ENCODE measurements at regions not wholly inside any gene's neighbourhood (a gene's known extent, or its start where the extent isn't known, plus 50 kb on each side); places are given as distances from the start of the nearest gene placed in this dataset.

DNA sequence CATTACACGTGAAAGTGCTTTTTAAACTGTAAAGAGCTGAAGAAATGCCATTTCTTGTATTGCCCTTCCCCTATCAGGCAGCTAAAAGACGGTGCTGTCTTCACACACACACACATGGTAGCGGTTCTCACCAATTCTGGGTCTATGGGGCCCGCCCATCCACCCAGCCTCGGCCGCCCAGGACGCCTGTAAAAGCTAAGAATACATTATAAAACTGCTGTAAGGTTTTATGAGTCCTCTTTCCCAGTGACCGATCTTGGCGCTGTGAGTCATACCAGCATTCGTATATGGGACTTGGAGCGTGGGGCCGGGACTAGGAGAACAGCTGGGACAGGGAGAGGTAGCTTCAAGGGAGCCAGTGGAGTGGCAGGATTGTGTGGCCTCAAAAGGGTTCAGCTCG is 149.7 kb upstream of the CADM1 start:
- peaks cover 0 to 3% of the 10 kb centered on the region in 2 donors for H3K27me3 ChIP-seq (ENCODE audit: control insufficient read depth in 1 of 2, insufficient read depth in 2 of 2, low read length in 2 of 2)
- no peak overlapping the region for H3K4me3 ChIP-seq (ENCODE audit: low read depth in 1 of 2, low read length in 2 of 2)
- no peaks in the 10 kb centered on the region for H3K4me1 ChIP-seq (ENCODE audit: control insufficient read depth in 2 of 2, insufficient read depth in 2 of 2, low read length in 1 of 2)
- H3K36me3 ChIP-seq (ENCODE audit: control insufficient read depth in 2 of 2, insufficient read depth in 2 of 2, low read length in 1 of 2), result no peaks in the 10 kb centered on the region
- no peak overlapping the region for H3K27ac ChIP-seq (ENCODE audit: low read depth in 2 of 2, low read length in 1 of 2)
- WGBS, 2 donors, result 81 to 91% methylated on average over 13 of the region's 13 CpGs
- H3K9me3 ChIP-seq (ENCODE audit: control insufficient read depth in 2 of 2, insufficient read depth in 1 of 2, low read depth in 1 of 2, low read length in 1 of 2), result no peaks in the 10 kb centered on the region

DNA sequence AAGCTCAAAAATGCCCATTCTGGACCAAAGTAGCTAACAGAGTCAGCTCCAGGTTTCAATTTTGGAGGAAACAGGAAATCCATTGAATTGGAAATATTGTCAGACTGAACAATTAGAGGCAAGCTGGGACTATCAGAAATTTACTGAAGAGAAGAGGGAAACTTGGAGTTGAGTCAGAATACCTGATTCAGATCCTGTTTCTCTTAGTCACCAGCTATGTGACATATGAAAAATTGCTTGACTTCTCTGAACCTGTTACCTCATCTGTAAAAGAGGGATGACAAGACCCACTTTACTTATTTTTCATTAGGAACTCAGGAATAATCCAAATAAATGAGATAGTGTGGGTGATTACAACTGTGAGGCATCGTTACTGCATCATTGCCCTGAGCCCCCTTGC is 148.9 kb upstream of the CADM1 start:
- no peak overlapping the region for H3K4me3 ChIP-seq (ENCODE audit: low read depth in 1 of 2, low read length in 2 of 2)
- 86 to 89% methylated on average over 1 of the region's 1 CpG for WGBS, 2 donors

DNA sequence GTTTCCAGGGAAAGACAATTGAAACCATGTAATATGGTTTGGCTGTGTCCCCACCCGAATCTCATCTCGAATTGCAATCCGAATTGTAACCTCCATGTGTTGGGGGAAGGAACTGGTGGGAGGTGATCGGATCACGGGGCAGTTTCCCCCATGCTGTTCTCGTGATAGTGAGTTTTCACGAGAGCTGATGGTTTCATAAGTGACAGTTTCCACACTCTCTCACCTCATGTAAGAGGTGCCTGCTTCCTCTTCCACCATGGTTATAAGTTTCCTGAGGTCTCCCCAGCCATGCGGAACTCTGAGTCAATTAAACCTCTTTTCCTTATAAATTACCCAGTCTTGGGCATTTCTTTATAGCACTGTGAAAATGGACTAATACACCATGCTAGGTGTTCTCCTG is 148.3 kb upstream of the CADM1 start:
- WGBS, 2 donors, result 69 to 70% methylated on average over 8 of the region's 8 CpGs
- no peak overlapping the region for H3K4me3 ChIP-seq (ENCODE audit: low read depth in 1 of 2, low read length in 2 of 2)

More for the DNA sequence above, 148.9 kb upstream of the CADM1 start:
- Histone ChIP-seq H3K36me3 (ENCODE audit: control insufficient read depth in 2 of 2, insufficient read depth in 2 of 2, low read length in 1 of 2) (no peaks in the 10 kb centered on the region), H3K4me1 (ENCODE audit: control insufficient read depth in 2 of 2, insufficient read depth in 2 of 2, low read length in 1 of 2) (no peaks in the 10 kb centered on the region), H3K27ac (ENCODE audit: low read depth in 2 of 2, low read length in 1 of 2) (no peak overlapping the region), H3K27me3 (ENCODE audit: control insufficient read depth in 1 of 2, insufficient read depth in 2 of 2, low read length in 2 of 2) (peaks cover 0 to 3% of the 10 kb centered on the region in 2 donors), H3K9me3 (ENCODE audit: control insufficient read depth in 2 of 2, insufficient read depth in 1 of 2, low read depth in 1 of 2, low read length in 1 of 2) (no peaks in the 10 kb centered on the region)

DNA sequence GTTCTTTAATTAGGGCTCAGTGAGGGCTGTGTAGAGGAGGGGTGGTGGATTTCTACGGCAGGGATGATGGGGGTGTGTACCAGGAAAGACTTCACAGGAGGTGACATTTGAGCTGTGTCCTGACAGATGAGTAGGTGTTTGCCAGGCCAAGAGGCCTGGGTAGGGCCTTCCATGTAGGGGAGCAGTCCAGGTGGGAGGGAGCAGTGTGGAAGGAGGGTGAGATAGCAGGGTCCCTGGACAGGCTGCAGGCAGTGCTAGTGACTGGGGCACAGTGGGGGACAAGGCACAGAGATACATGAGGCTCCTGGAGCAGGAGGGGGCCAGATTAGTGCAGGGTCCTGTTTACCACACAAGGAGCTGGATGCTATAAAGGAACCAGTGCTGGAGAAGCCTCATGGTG is 147.9 kb upstream of the CADM1 start:
- Histone ChIP-seq H3K4me3 (ENCODE audit: low read depth in 1 of 2, low read length in 2 of 2) (no peak overlapping the region), H3K9me3 (ENCODE audit: control insufficient read depth in 2 of 2, insufficient read depth in 1 of 2, low read depth in 1 of 2, low read length in 1 of 2) (no peaks in the 10 kb centered on the region), H3K36me3 (ENCODE audit: control insufficient read depth in 2 of 2, insufficient read depth in 2 of 2, low read length in 1 of 2) (no peaks in the 10 kb centered on the region), H3K27ac (ENCODE audit: low read depth in 2 of 2, low read length in 1 of 2) (no peak overlapping the region), H3K27me3 (ENCODE audit: control insufficient read depth in 1 of 2, insufficient read depth in 2 of 2, low read length in 2 of 2) (peaks cover 0 to 3% of the 10 kb centered on the region in 2 donors), H3K4me1 (ENCODE audit: control insufficient read depth in 2 of 2, insufficient read depth in 2 of 2, low read length in 1 of 2) (no peaks in the 10 kb centered on the region)
- WGBS, 2 donors, result 36 to 63% methylated on average over 1 of the region's 1 CpG

More for the DNA sequence above, 148.3 kb upstream of the CADM1 start:
- Histone ChIP-seq H3K27ac (ENCODE audit: low read depth in 2 of 2, low read length in 1 of 2) (no peak overlapping the region), H3K27me3 (ENCODE audit: control insufficient read depth in 1 of 2, insufficient read depth in 2 of 2, low read length in 2 of 2) (peaks cover 0 to 3% of the 10 kb centered on the region in 2 donors), H3K4me1 (ENCODE audit: control insufficient read depth in 2 of 2, insufficient read depth in 2 of 2, low read length in 1 of 2) (no peaks in the 10 kb centered on the region), H3K36me3 (ENCODE audit: control insufficient read depth in 2 of 2, insufficient read depth in 2 of 2, low read length in 1 of 2) (no peaks in the 10 kb centered on the region), H3K9me3 (ENCODE audit: control insufficient read depth in 2 of 2, insufficient read depth in 1 of 2, low read depth in 1 of 2, low read length in 1 of 2) (no peaks in the 10 kb centered on the region)

DNA sequence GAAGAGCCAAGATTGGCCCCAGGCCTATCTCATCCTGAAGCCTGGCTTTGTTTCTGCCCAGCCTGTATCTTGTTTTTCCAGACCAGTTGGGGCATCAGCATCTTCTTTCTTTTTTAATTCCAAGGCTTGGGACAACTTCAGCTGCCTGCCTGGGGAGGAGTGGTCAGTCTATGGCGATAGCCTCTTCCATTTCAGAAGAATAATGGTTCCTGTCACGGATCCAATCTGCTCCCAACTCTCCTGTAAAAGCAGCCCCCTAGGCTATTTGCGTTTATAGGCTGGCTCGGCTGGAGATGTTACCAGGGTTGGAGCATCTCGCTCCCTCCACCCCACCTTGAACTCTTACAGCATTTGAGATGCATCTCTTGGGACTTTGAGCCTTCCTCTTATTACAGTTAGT is 145.2 kb upstream of the CADM1 start:
- H3K27me3 ChIP-seq (ENCODE audit: control insufficient read depth in 1 of 2, insufficient read depth in 2 of 2, low read length in 2 of 2), result peaks cover 0 to 4% of the 10 kb centered on the region in 2 donors
- no peak overlapping the region for H3K4me3 ChIP-seq (ENCODE audit: low read depth in 1 of 2, low read length in 2 of 2)
- no peak overlapping the region for H3K27ac ChIP-seq (ENCODE audit: low read depth in 2 of 2, low read length in 1 of 2)
- H3K4me1 ChIP-seq (ENCODE audit: control insufficient read depth in 2 of 2, insufficient read depth in 2 of 2, low read length in 1 of 2), result no peaks in the 10 kb centered on the region
- H3K36me3 ChIP-seq (ENCODE audit: control insufficient read depth in 2 of 2, insufficient read depth in 2 of 2, low read length in 1 of 2), result no peaks in the 10 kb centered on the region
- no peaks in the 10 kb centered on the region for H3K9me3 ChIP-seq (ENCODE audit: control insufficient read depth in 2 of 2, insufficient read depth in 1 of 2, low read depth in 1 of 2, low read length in 1 of 2)
- 78 to 81% methylated on average over 5 of the region's 5 CpGs for WGBS, 2 donors

DNA sequence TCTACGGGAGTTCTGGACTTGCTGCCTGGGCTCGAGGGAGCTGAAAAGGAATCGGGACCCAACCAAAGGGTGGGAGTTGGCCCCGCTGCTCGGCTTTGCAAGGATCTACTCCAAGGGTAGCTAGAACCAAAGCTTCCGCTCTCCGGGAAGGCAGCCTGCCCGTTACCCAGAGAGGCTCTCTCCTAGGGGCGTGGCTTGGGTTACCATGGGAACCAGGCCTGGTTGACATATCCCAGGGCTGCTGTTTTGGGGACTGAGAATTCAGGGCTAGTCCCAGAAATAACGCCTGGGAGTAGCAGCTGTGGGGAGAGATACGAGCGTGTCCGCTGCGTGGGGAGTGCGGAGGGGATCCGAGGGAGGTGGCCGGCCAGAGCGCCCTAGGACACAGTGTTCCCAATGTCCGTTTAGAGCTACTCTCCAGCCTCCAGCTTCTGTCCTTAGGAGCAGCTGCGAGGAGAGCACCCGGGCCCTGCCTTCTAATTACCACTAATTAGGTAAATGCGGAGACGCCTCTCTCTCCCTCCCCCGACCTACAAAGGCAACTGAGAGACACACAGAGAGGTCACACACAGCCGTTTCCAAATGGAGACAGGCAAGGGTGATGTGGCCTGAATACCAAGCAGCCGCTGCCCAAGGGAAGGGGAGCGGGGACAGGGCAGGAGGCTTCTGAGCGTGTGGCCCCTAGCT is 141.6 kb upstream of the CADM1 start:
- Histone ChIP-seq H3K27ac (ENCODE audit: low read depth in 2 of 2, low read length in 1 of 2) (no peak overlapping the region), H3K36me3 (ENCODE audit: control insufficient read depth in 2 of 2, insufficient read depth in 2 of 2, low read length in 1 of 2) (no peaks in the 10 kb centered on the region), H3K27me3 (ENCODE audit: control insufficient read depth in 1 of 2, insufficient read depth in 2 of 2, low read length in 2 of 2) (peaks cover 0 to 4% of the 10 kb centered on the region in 2 donors), H3K9me3 (ENCODE audit: control insufficient read depth in 2 of 2, insufficient read depth in 1 of 2, low read depth in 1 of 2, low read length in 1 of 2) (no peaks in the 10 kb centered on the region), H3K4me1 (ENCODE audit: control insufficient read depth in 2 of 2, insufficient read depth in 2 of 2, low read length in 1 of 2) (no peaks in the 10 kb centered on the region), H3K4me3 (ENCODE audit: low read depth in 1 of 2, low read length in 2 of 2) (no peak overlapping the region)
- 64 to 68% methylated on average over 28 of the region's 28 CpGs for WGBS, 2 donors

DNA sequence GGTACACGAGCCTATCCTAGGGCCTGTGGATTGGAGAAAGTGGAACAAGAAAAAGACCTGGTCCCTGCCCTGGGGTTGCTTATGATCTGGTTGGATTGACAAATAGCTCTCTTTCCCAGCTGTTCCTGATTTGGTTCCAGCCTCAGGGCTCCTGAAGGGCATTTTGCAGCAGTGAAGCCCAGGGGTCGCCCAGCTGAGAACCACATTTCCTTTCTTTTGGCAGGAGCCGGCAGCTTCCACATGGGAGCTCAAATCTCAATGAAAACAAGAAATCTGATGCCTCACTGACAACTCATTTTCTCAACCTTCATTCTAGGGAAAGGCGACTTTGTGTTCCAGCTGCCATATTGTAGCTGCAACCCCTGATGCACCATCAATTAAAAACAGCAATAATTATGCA is 140.6 kb upstream of the CADM1 start:
- no peaks in the 10 kb centered on the region for H3K4me1 ChIP-seq (ENCODE audit: control insufficient read depth in 2 of 2, insufficient read depth in 2 of 2, low read length in 1 of 2)
- no peaks in the 10 kb centered on the region for H3K36me3 ChIP-seq (ENCODE audit: control insufficient read depth in 2 of 2, insufficient read depth in 2 of 2, low read length in 1 of 2)
- H3K27ac ChIP-seq (ENCODE audit: low read depth in 2 of 2, low read length in 1 of 2), result no peak overlapping the region
- H3K4me3 ChIP-seq (ENCODE audit: low read depth in 1 of 2, low read length in 2 of 2), result no peak overlapping the region
- H3K27me3 ChIP-seq (ENCODE audit: control insufficient read depth in 1 of 2, insufficient read depth in 2 of 2, low read length in 2 of 2), result peaks cover 0 to 4% of the 10 kb centered on the region in 2 donors
- no peaks in the 10 kb centered on the region for H3K9me3 ChIP-seq (ENCODE audit: control insufficient read depth in 2 of 2, insufficient read depth in 1 of 2, low read depth in 1 of 2, low read length in 1 of 2)
- 75 to 76% methylated on average over 4 of the region's 4 CpGs for WGBS, 2 donors

DNA sequence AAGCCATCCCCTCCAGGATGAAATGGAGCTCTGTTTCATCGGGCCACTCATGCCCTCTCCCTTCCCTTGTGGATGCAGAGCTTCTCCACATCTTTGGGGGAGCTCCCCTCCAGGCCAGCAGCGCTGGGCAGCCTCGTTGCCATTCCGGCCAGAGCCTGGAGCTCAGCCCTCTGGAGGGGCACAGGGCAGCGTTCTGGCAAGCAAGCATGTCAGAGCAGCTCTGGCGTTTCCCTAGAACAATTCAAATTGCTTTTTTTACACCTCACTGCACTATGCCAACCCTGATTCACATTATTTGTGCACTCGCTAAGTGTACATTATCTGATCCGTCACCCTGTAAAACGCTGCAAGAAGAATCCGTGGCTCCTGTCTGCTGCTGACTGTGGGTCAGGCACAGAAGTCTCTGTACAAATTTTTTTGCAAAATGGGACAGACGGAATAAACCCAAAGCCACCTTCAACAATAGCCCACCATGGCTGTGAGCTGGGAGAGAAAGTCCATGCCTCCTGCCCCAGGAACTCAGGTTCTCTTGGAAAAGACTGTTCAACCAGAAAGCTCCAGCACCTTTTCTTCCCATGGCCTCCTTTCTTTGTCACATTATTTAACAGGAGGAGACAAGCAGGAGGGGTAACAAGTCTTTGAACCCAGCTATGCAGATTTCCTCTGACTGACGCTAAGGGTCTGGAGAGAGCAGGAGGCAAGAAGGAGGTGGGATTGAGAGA is 139.5 kb upstream of the CADM1 start:
- WGBS, 2 donors, result 71% methylated on average over 12 of the region's 12 CpGs
- H3K4me1 ChIP-seq (ENCODE audit: control insufficient read depth in 2 of 2, insufficient read depth in 2 of 2, low read length in 1 of 2), result no peaks in the 10 kb centered on the region
- no peak overlapping the region for H3K27ac ChIP-seq (ENCODE audit: low read depth in 2 of 2, low read length in 1 of 2)
- H3K9me3 ChIP-seq (ENCODE audit: control insufficient read depth in 2 of 2, insufficient read depth in 1 of 2, low read depth in 1 of 2, low read length in 1 of 2), result no peaks in the 10 kb centered on the region
- no peaks in the 10 kb centered on the region for H3K36me3 ChIP-seq (ENCODE audit: control insufficient read depth in 2 of 2, insufficient read depth in 2 of 2, low read length in 1 of 2)
- no peak overlapping the region for H3K4me3 ChIP-seq (ENCODE audit: low read depth in 1 of 2, low read length in 2 of 2)
- peaks cover 0 to 4% of the 10 kb centered on the region in 2 donors for H3K27me3 ChIP-seq (ENCODE audit: control insufficient read depth in 1 of 2, insufficient read depth in 2 of 2, low read length in 2 of 2)

DNA sequence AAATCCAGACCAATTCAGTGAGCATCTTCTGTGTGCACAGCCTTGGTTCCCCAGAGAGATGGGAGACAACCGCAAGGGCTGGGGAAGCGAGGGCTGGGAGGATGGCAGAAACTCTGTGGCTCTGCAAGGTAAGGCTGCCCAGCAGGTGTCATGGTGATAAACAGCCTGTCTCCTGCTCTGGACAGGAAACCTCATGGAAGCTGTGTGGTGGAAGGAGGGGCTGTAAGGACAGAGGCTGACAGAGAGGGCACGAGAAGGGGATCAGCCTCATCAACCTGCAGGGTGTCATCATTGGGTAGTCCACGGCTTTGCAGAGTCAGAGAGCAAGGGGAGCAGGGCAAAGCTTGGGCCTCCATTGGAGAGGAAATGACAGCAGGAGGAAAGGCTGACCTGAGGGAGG is 138.4 kb upstream of the CADM1 start:
- Histone ChIP-seq H3K4me3 (ENCODE audit: low read depth in 1 of 2, low read length in 2 of 2) (no peak overlapping the region), H3K27ac (ENCODE audit: low read depth in 2 of 2, low read length in 1 of 2) (no peak overlapping the region), H3K4me1 (ENCODE audit: control insufficient read depth in 2 of 2, insufficient read depth in 2 of 2, low read length in 1 of 2) (no peaks in the 10 kb centered on the region), H3K9me3 (ENCODE audit: control insufficient read depth in 2 of 2, insufficient read depth in 1 of 2, low read depth in 1 of 2, low read length in 1 of 2) (no peaks in the 10 kb centered on the region), H3K36me3 (ENCODE audit: control insufficient read depth in 2 of 2, insufficient read depth in 2 of 2, low read length in 1 of 2) (no peaks in the 10 kb centered on the region), H3K27me3 (ENCODE audit: control insufficient read depth in 1 of 2, insufficient read depth in 2 of 2, low read length in 2 of 2) (peaks cover 0 to 4% of the 10 kb centered on the region in 2 donors)
- WGBS, 2 donors, result 74 to 84% methylated on average over 4 of the region's 4 CpGs
